ENCODE measurements at regions not wholly inside any gene's neighbourhood (a gene's known extent, or its start where the extent isn't known, plus 50 kb on each side); places are given as distances from the start of the nearest gene placed in this dataset.

- DNase-seq (ENCODE audit: low spot score): no peak
- Histone ChIP-seq H3K27me3 (no peaks in the 10 kb centered on the region), H3K4me2 (no peak overlapping the region), H3K4me3 (no peak overlapping the region), H3K4me1 (no peaks in the 10 kb centered on the region), H3K9ac (no peak overlapping the region), H3K79me2 (ENCODE audit: low read depth) (no peaks in the 10 kb centered on the region), H4K20me1 (ENCODE audit: low read depth) (no peaks in the 10 kb centered on the region), H3K9me3 (ENCODE audit: low read depth) (no peaks in the 10 kb centered on the region), H3K27ac (no peak overlapping the region), H3K36me3 (no peaks in the 10 kb centered on the region), H3F3A (ENCODE audit: low read depth) (no peaks in the 10 kb centered on the region), H2AFZ (replicated peaks) (no peak overlapping the region)
- TF ChIP-seq EZH2 (IDR thresholded peaks at IDR 0.05) (no peak), CTCF (IDR thresholded peaks at IDR 0.05) (no peak), EZH2phosphoT487 (IDR thresholded peaks at IDR 0.05) (no peak)
- H3K9me3 Mint-ChIP-seq: peaks cover 3% of the 10 kb centered on the region
- H3K4me1 Mint-ChIP-seq: no peaks in the 10 kb centered on the region
- H3K27ac Mint-ChIP-seq: no peak overlapping the region
- H3K27me3 Mint-ChIP-seq (ENCODE audit: insufficient read depth, low read depth): no peaks in the 10 kb centered on the region
- no peak overlapping the region for H3K4me3 Mint-ChIP-seq
- no peaks in the 10 kb centered on the region for H3K36me3 Mint-ChIP-seq
Measured at GRCh38 chr2:225122007-225122406, 79.7 kb upstream of the DOCK10 start.

- H3K27me3 ChIP-seq: no peaks in the 10 kb centered on the region
- no peak overlapping the region for H3K27ac Mint-ChIP-seq
- no peak for DNase-seq (ENCODE audit: low spot score)
- H3K36me3 ChIP-seq: no peaks in the 10 kb centered on the region
- no peaks in the 10 kb centered on the region for H3K4me1 Mint-ChIP-seq
- no peaks in the 10 kb centered on the region for H4K20me1 ChIP-seq (ENCODE audit: low read depth)
- no peak overlapping the region for H3K4me2 ChIP-seq
- H3K9me3 ChIP-seq (ENCODE audit: low read depth): no peaks in the 10 kb centered on the region
- no peaks in the 10 kb centered on the region for H3K9me3 Mint-ChIP-seq
- peaks cover 2% of the 10 kb centered on the region for H3K27me3 Mint-ChIP-seq (ENCODE audit: insufficient read depth, low read depth)
- H2AFZ ChIP-seq (replicated peaks): no peak overlapping the region
- TF ChIP-seq CTCF (IDR thresholded peaks at IDR 0.05): no peak
- no peak for TF ChIP-seq EZH2phosphoT487 (IDR thresholded peaks at IDR 0.05)
- TF ChIP-seq EZH2 (IDR thresholded peaks at IDR 0.05): no peak
- no peaks in the 10 kb centered on the region for H3F3A ChIP-seq (ENCODE audit: low read depth)
- H3K4me3 Mint-ChIP-seq: no peak overlapping the region
- no peak overlapping the region for H3K4me3 ChIP-seq
- H3K79me2 ChIP-seq (ENCODE audit: low read depth): no peaks in the 10 kb centered on the region
- H3K4me1 ChIP-seq: no peaks in the 10 kb centered on the region
- no peak overlapping the region for H3K9ac ChIP-seq
- H3K36me3 Mint-ChIP-seq: no peaks in the 10 kb centered on the region
- H3K27ac ChIP-seq: no peak overlapping the region
Measured at GRCh38 chr2:225120186-225120585, 77.9 kb upstream of the DOCK10 start.

- Mint-ChIP-seq H3K4me3 (no peak overlapping the region), H3K27me3 (ENCODE audit: insufficient read depth, low read depth) (peaks cover 2% of the 10 kb centered on the region), H3K36me3 (no peaks in the 10 kb centered on the region), H3K27ac (no peak overlapping the region), H3K9me3 (no peaks in the 10 kb centered on the region), H3K4me1 (peaks cover 9% of the 10 kb centered on the region)
- Histone ChIP-seq H3K36me3 (no peaks in the 10 kb centered on the region), H3K4me3 (no peak overlapping the region), H3F3A (ENCODE audit: low read depth) (no peaks in the 10 kb centered on the region), H3K4me2 (no peak overlapping the region), H3K27ac (no peak overlapping the region), H3K4me1 (no peaks in the 10 kb centered on the region), H4K20me1 (ENCODE audit: low read depth) (no peaks in the 10 kb centered on the region), H3K9ac (no peak overlapping the region), H3K9me3 (ENCODE audit: low read depth) (no peaks in the 10 kb centered on the region), H3K79me2 (ENCODE audit: low read depth) (no peaks in the 10 kb centered on the region), H2AFZ (replicated peaks) (no peak overlapping the region), H3K27me3 (no peaks in the 10 kb centered on the region)
- TF ChIP-seq EZH2phosphoT487 (IDR thresholded peaks at IDR 0.05) (no peak), CTCF (IDR thresholded peaks at IDR 0.05) (no peak), EZH2 (IDR thresholded peaks at IDR 0.05) (no peak)
- no peak for DNase-seq (ENCODE audit: low spot score)
Measured at GRCh38 chr2:225117051-225117716, 74.9 kb upstream of the DOCK10 start.
